Stimulated activated naive CD8-positive, alpha-beta T cell treated with anti-CD3 and anti-CD28 coated beads, Interleukin-15, amount 100 ng/mL, for 72 hours (primary cell): ENCODE measurements at regions not wholly inside any gene's neighbourhood (a gene's known extent, or its start where the extent isn't known, plus 50 kb on each side); places are given as distances from the start of the nearest gene placed in this dataset.

ENCODE experiments used
- ATAC-seq: fragments of 150-1000 bp; cut with Tn5 transposase; 2 replicates; pipeline ENCODE4 v1.10.0; 2021; ENCODE audit warnings: mild to moderate bottlenecking, moderate library complexity
- DNase-seq, 2 donors: peaks; one replicate each; pipeline ENCODE4 v3.0.0; 2021 to 2022
- H3K27ac Mint-ChIP-seq, 2 donors: one replicate each; pipeline ENCODE4 v1.8.0; 2022; ENCODE audit warnings: mild to moderate bottlenecking in 2 of 2, mixed read lengths in 2 of 2, moderate library complexity in 2 of 2
- H3K27me3 Mint-ChIP-seq: one replicate; pipeline ENCODE4 v1.8.0; 2022; ENCODE audit warnings: mixed read lengths
- H3K4me1 Mint-ChIP-seq: one replicate; pipeline ENCODE4 v1.8.0; 2022; ENCODE audit warnings: mild to moderate bottlenecking, mixed read lengths
- H3K4me3 Mint-ChIP-seq, 2 donors: one replicate each; pipeline ENCODE4 v1.8.0; 2022; ENCODE audit warnings: mild to moderate bottlenecking in 2 of 2, mixed read lengths in 2 of 2, moderate library complexity in 1 of 2
- H3K9me3 Mint-ChIP-seq, 2 donors: one replicate each; pipeline ENCODE4 v1.8.0; 2022; ENCODE audit warnings: mixed read lengths in 2 of 2

DNA sequence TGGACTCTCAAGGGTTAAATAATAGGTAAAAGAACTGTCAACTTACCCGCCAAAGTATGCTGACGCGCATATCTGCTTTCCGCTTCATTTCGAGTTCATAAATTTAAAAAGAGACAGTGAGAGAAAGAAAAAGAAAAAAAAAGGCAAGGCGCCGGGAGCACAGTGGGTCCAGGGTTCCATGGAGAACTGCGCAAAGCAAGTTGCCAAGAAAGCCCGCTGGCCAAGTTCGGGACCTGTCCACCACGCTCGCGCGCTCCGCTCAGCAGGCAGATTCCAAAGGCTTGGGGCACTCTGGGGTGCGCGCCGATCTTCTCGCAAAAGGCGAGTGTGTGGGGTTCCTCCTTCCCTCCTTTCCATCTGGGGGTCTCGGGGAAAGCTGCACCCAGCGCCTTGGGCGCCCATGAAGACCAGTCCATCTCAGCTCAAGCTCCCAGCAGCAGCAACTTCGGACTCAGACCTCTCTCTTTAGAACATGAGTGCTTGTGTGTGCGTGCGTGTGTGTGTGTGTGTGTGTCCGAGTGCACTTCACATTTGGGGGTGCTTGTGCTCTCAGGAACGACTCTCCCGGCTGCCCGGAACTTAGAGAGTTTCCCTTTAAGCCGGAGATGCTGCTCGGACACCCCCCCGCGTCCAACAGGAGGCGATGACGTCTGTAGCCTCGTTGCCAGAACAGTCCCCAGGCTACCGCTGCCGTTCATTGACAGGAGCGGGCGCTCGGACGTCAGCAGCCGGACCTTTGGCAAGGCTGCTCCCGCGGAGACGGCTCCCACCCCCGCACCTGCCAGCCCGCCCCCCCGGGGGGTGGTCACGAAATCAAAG is 180.0 kb downstream of the TBXT start:
- peaks cover 16% of the 10 kb centered on the region for H3K4me1 Mint-ChIP-seq
- no peak overlapping the region for H3K27ac Mint-ChIP-seq
- H3K27me3 Mint-ChIP-seq = peaks cover 68% of the 10 kb centered on the region
- DNase-seq (no peak), ATAC-seq (no peak)
- H3K4me3 Mint-ChIP-seq = peak overlapping the region; percentile 22 to 26
- H3K9me3 Mint-ChIP-seq = no peaks in the 10 kb centered on the region

- Mint-ChIP-seq H3K27me3 (peaks cover 68% of the 10 kb centered on the region), H3K27ac (no peak overlapping the region), H3K4me1 (peaks cover 16% of the 10 kb centered on the region), H3K9me3 (no peaks in the 10 kb centered on the region), H3K4me3 (peak overlapping the region in 1 of 2 donors; percentile 21)
- DNase-seq (no peak), ATAC-seq (no peak)
Measured at GRCh38 chr6:165986914-165987482, 180.7 kb downstream of the TBXT start.

DNA sequence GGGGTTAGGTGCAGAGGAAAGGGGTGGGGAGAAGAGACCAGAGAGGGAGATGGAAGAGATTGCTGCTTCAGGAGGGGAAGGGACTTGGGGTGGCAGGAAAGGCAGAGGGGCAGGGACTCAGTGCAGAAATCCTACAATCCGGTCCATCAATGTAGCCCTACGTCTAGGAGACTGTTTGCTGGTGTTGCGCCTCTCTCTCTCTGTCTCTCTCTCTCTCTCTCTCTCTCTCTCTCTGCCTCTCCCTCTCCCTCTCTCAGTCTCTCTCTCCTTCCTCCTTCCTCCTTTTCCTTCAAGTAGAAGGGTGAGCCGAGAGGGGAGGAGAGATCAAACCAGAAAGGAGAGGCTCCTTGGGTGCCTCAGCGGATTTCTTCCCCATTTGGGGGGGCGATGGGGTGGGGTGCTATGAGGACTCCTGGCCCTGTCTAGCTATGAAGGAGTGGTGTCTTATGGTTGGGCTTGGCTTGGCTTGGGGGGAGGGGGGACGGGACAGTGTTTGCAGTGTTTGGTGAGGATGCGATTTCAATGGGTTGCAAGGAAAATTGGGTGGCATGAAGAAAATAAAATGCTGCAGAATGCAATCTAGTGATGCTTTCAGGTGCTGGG is 181.2 kb downstream of the TBXT start:
- peak; percentile 31 for ATAC-seq
- DNase-seq = no peak
- Mint-ChIP-seq H3K9me3 (no peaks in the 10 kb centered on the region), H3K27me3 (peaks cover 74% of the 10 kb centered on the region), H3K27ac (no peak overlapping the region), H3K4me3 (no peak overlapping the region), H3K4me1 (peaks cover 16% of the 10 kb centered on the region)

DNA sequence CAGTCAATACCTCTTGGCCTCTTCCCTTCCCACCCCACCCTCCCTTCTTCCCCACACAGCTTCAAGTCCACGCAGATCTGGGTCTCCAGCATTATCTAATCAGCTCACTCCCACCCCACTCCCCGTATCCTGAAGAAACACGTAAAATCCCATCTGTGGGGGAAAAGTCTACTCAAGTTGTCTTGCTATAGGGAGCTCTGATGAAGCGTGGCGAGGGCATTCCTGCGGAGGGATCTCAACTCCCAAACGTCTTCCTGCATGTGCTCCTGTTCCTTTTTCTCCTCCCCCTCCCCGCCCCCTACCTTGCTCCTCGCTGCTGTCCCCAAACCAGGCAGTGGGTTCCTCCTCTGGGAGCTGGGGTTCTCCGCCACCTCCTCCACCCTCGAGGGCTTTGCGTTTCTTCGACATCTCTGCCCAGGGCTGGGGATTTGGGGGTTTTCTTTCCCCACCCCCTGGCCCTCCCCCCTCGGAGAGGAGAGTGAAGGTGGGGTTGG is 181.8 kb downstream of the TBXT start:
- Mint-ChIP-seq H3K9me3 (no peaks in the 10 kb centered on the region), H3K4me3 (no peak overlapping the region), H3K4me1 (peaks cover 16% of the 10 kb centered on the region), H3K27ac (no peak overlapping the region), H3K27me3 (peaks cover 70% of the 10 kb centered on the region)
- no peak for DNase-seq
- peak; percentile 29 for ATAC-seq

GRCh38 chr6:165985281-165985805 is 182.3 kb downstream of the TBXT start:
- DNase-seq (no peak), ATAC-seq (no peak)
- Mint-ChIP-seq H3K27ac (no peak overlapping the region), H3K4me3 (no peak overlapping the region), H3K9me3 (no peaks in the 10 kb centered on the region), H3K4me1 (peaks cover 16% of the 10 kb centered on the region), H3K27me3 (peaks cover 65% of the 10 kb centered on the region)

- Mint-ChIP-seq H3K27me3 (peaks cover 59% of the 10 kb centered on the region), H3K4me3 (no peak overlapping the region)
Measured at GRCh38 chr6:165984729-165985275, 182.8 kb downstream of the TBXT start.

GRCh38 chr6:165983112-165984072 is 184.3 kb downstream of the TBXT start:
- H3K27ac Mint-ChIP-seq = no peak overlapping the region
- DNase-seq (no peak), ATAC-seq (no peak)
- peaks cover 45% of the 10 kb centered on the region for H3K27me3 Mint-ChIP-seq
- peaks cover 16% of the 10 kb centered on the region for H3K4me1 Mint-ChIP-seq
- H3K9me3 Mint-ChIP-seq = no peaks in the 10 kb centered on the region
- H3K4me3 Mint-ChIP-seq = no peak overlapping the region

More at GRCh38 chr6:165984729-165985275, 182.8 kb downstream of the TBXT start:
- DNase-seq = no peak
- ATAC-seq = no peak
- Mint-ChIP-seq H3K27ac (no peak overlapping the region), H3K9me3 (no peaks in the 10 kb centered on the region), H3K4me1 (peaks cover 16% of the 10 kb centered on the region)

- H3K4me1 Mint-ChIP-seq = no peaks in the 10 kb centered on the region
- ATAC-seq (no peak), DNase-seq (no peak)
- peaks cover 22% of the 10 kb centered on the region for H3K27me3 Mint-ChIP-seq
- no peak overlapping the region for H3K27ac Mint-ChIP-seq
- H3K9me3 Mint-ChIP-seq = no peaks in the 10 kb centered on the region
- no peak overlapping the region for H3K4me3 Mint-ChIP-seq
Measured at GRCh38 chr6:165978476-165978875, 189.2 kb downstream of the TBXT start.

DNA sequence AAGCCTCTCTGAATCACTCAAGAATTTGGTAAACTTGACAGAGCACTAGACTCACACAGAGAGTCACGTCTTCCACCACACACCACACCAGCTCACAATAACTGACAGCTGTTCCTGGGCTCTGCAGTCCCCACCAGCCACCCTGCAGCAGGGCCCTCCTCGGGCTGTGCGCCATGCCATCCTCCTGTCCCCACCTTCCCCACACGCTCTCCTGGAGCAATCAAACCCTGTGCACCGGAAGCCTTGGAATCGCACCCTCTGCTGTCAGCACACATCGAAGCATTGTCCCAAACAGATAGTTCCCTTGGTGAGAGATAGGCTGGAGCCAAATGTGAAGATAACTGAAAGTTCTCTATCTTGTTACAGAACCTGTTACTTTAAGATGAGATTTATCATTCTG is 191.0 kb downstream of the TBXT start:
- Mint-ChIP-seq H3K9me3 (no peaks in the 10 kb centered on the region), H3K4me1 (no peaks in the 10 kb centered on the region), H3K27me3 (peaks cover 26% of the 10 kb centered on the region), H3K4me3 (no peak overlapping the region), H3K27ac (no peak overlapping the region)
- DNase-seq (no peak), ATAC-seq (no peak)

DNA sequence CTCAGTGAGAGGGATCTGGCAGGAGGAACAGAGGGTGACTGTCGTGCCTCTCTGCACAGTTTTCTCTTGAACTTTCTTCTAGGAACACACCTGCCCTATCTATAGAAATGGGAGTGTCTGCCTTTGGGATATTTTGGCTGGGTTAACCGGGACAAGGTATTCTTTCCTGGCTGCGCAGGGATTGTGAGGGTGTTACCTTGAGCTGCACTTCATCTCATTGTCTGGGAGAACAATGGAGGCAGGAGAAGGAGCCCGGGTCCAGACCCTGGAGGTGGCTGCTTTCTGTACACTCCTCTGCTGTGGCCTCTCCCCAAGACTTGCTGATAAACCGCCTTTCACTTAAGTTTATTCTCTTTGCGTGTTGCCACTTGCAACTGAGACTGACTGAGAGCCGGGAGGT is 192.8 kb downstream of the TBXT start:
- no peak for ATAC-seq
- DNase-seq = no peak
- H3K9me3 Mint-ChIP-seq = no peaks in the 10 kb centered on the region
- H3K4me1 Mint-ChIP-seq = no peaks in the 10 kb centered on the region
- H3K27ac Mint-ChIP-seq = no peak overlapping the region
- H3K27me3 Mint-ChIP-seq = peaks cover 22% of the 10 kb centered on the region
- no peak overlapping the region for H3K4me3 Mint-ChIP-seq

GRCh38 chr6:165973473-165973872 is 194.2 kb downstream of the TBXT start:
- H3K27ac Mint-ChIP-seq = no peak overlapping the region
- H3K27me3 Mint-ChIP-seq = peaks cover 22% of the 10 kb centered on the region
- DNase-seq (no peak), ATAC-seq (no peak)
- H3K4me3 Mint-ChIP-seq = no peak overlapping the region
- H3K4me1 Mint-ChIP-seq = no peaks in the 10 kb centered on the region
- no peaks in the 10 kb centered on the region for H3K9me3 Mint-ChIP-seq

DNA sequence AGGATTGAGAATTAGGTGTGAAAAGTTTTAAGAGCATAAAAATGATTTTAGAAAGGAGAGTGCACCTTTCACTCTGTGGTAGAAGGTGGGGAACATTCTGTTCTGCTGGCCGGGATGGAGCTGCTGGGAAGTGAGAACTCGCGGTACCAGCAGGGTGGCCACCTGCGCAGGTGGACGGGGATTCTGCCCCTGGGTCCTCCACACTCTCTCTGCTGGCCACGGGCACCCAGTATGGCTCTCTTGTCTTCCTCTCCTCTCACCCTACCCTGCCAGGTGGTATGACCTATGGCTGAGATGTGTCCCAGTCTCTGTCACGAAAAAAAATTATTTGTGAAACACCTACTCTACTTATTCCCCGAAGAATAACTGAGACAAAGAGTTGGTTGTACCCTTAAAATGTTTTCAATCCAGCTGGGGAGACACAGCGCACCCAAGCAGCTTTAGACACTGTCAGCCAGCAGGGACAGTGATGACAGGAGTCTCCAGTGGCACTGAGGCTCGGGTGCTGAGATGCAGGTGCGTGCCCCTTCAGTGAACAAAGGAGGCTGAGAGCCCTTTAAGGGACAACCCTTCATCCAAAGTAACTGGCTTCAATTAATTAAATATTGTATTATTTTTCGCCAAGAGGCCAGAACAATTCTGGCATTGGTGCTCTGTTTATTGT is 195.4 kb downstream of the TBXT start:
- Mint-ChIP-seq H3K4me3 (no peak overlapping the region), H3K27me3 (peaks cover 16% of the 10 kb centered on the region), H3K27ac (no peak overlapping the region), H3K9me3 (no peaks in the 10 kb centered on the region), H3K4me1 (no peaks in the 10 kb centered on the region)
- ATAC-seq (no peak), DNase-seq (no peak)

GRCh38 chr6:165971202-165971601 is 196.4 kb downstream of the TBXT start:
- DNase-seq (no peak), ATAC-seq (no peak)
- Mint-ChIP-seq H3K27me3 (peaks cover 8% of the 10 kb centered on the region), H3K9me3 (no peaks in the 10 kb centered on the region), H3K4me3 (no peak overlapping the region), H3K4me1 (no peaks in the 10 kb centered on the region), H3K27ac (no peak overlapping the region)

GRCh38 chr6:165970001-165970400 is 197.7 kb downstream of the TBXT start:
- Mint-ChIP-seq H3K4me1 (no peaks in the 10 kb centered on the region), H3K27me3 (peaks cover 8% of the 10 kb centered on the region), H3K9me3 (no peaks in the 10 kb centered on the region), H3K4me3 (no peak overlapping the region), H3K27ac (no peak overlapping the region)
- DNase-seq (no peak), ATAC-seq (no peak)
